HCT116 (cell line): ENCODE measurements at regions not wholly inside any gene's neighbourhood (a gene's known extent, or its start where the extent isn't known, plus 50 kb on each side); places are given as distances from the start of the nearest gene placed in this dataset.

Experiments used
- ATAC-seq: fragments of 200-7000 bp; cut with Tn5 transposase; 2 replicates; pipeline ENCODE4 v1.9.1; 2020; ENCODE audit warnings: mild to moderate bottlenecking, moderate library complexity
- BruUV-seq: library from RNA; stranded (reverse); fragments of 400-500 nt; replicated peaks from 2 replicates; lab custom pipeline; 2021; lab: Mats Ljungman, UMichigan
- CTCF ChIA-PET: fragments of 300-600 bp; sonication (Branson Sonifier 250); formaldehyde crosslinking; loops from one replicate; lab custom pipeline; 2021; ENCODE audit warnings: antibody characterized with exemption; lab: Charles Lee
- POLR2A ChIA-PET: fragments of 300-600, 350-600 bp; sonication (Branson Sonifier 250); formaldehyde crosslinking; loops from one replicate; lab custom pipeline; 2021; ENCODE audit warnings: antibody characterized with exemption; lab: Charles Lee
- RAD21 ChIA-PET, 2 experiments: fragments of 300-600 bp; sonication (Branson Sonifier 250); formaldehyde crosslinking; loops; one replicate each; lab custom pipeline; 2023; ENCODE audit warnings: low total read pairs in 2 of 2; ENCODE audit not compliant: uncharacterized antibody in 2 of 2, unreplicated experiment in 2 of 2, low non-redundant PET in 1 of 2; lab: Charles Lee
- DNase-seq: peaks from one replicate; pipeline ENCODE4 v3.0.0-alpha.2; 2010; ENCODE audit warnings: low read depth, low spot score
- H2AFZ ChIP-seq: fragments of 200-600 bp; shearing (Covaris generic), sonication (generic); 2 replicates; pipeline ENCODE4 v1.6.1; 2017; ENCODE audit warnings: low read depth, mixed run types, mixed read lengths, antibody characterized with exemption, low read length; ENCODE audit not compliant: poor library complexity, severe bottlenecking
- H3K27ac ChIP-seq: 2 replicates; pipeline ENCODE4 v1.5.1; 2012; ENCODE audit warnings: low read depth, low read length
- H3K27me3 ChIP-seq: fragments of 200-600 bp; sonication (generic); 2 replicates; pipeline ENCODE4 v1.6.1; 2016; ENCODE audit warnings: mixed run types, low read length, mixed read lengths; ENCODE audit not compliant: insufficient read depth
- H3K36me3 ChIP-seq, 2 experiments: fragments of 200-500 bp in 1 of 2; fragments of 200-600 bp in 1 of 2; sonication (Bioruptor generic) in 1 of 2; sonication (generic) in 1 of 2; 2 replicates each; pipeline versions ENCODE4 v1.5.1 to v1.6.1; 2014 to 2016; ENCODE audit warnings: low read length in 2 of 2, inconsistent platforms in 1 of 2, mixed read lengths in 1 of 2, mixed run types in 1 of 2; ENCODE audit not compliant: insufficient read depth in 2 of 2, control insufficient read depth in 1 of 2
- H3K4me1 ChIP-seq, 2 experiments: fragments of 200-600 bp in 1 of 2; sonication (generic) in 1 of 2; 2 replicates each; pipeline versions ENCODE4 v1.5.1 to v1.6.1; 2012 to 2017; ENCODE audit warnings: low read length in 2 of 2, inconsistent platforms in 1 of 2, mild to moderate bottlenecking in 1 of 2, mixed read lengths in 1 of 2, mixed run types in 1 of 2, moderate library complexity in 1 of 2; ENCODE audit not compliant: insufficient read depth in 2 of 2, control insufficient read depth in 1 of 2
- H3K4me2 ChIP-seq: fragments of 200-600 bp; sonication (generic); 2 replicates; pipeline ENCODE4 v1.6.1; 2017; ENCODE audit warnings: mixed run types, low read length, mixed read lengths
- H3K4me3 ChIP-seq, 2 experiments: fragments of 200-600 bp in 1 of 2; sonication (generic) in 1 of 2; replicated peaks in 1 of 2; 2 replicates each; pipeline ENCODE4 v1.5.1; 2011 to 2016; ENCODE audit warnings: low read length in 2 of 2, control low read depth in 1 of 2, low read depth in 1 of 2, mild to moderate bottlenecking in 1 of 2, mixed read lengths in 1 of 2, mixed run types in 1 of 2
- H3K79me2 ChIP-seq: fragments of 200-600 bp; sonication (generic); 2 replicates; pipeline ENCODE4 v1.6.1; 2017; ENCODE audit warnings: mild to moderate bottlenecking, mixed run types, low read length, moderate library complexity, mixed read lengths; ENCODE audit not compliant: insufficient read depth
- H3K9ac ChIP-seq: fragments of 200-600 bp; sonication (generic); 2 replicates; pipeline ENCODE4 v1.6.1; 2016; ENCODE audit warnings: low read length, mixed read lengths
- H3K9me2 ChIP-seq: fragments of 200-600 bp; sonication (generic), shearing (Covaris generic); 2 replicates; pipeline ENCODE4 v1.6.1; 2017; ENCODE audit warnings: mixed run types, mild to moderate bottlenecking, moderate library complexity; ENCODE audit not compliant: insufficient read depth
- H3K9me3 ChIP-seq, 2 experiments: fragments of 200-500 bp in 1 of 2; fragments of 200-600 bp in 1 of 2; sonication (Bioruptor generic) in 1 of 2; sonication (generic) in 1 of 2; 2 replicates each; pipeline ENCODE4 v1.6.1; 2014 to 2017; ENCODE audit warnings: low read length in 2 of 2, mixed read lengths in 2 of 2, inconsistent platforms in 1 of 2, low read depth in 1 of 2, mild to moderate bottlenecking in 1 of 2, mixed run types in 1 of 2, moderate library complexity in 1 of 2; ENCODE audit not compliant: control insufficient read depth in 1 of 2, insufficient read depth in 1 of 2
- H4K20me1 ChIP-seq: fragments of 200-600 bp; sonication (generic), shearing (Covaris generic); 2 replicates; pipeline ENCODE4 v1.6.1; 2017; ENCODE audit warnings: mixed run types, mild to moderate bottlenecking, moderate library complexity; ENCODE audit not compliant: insufficient read depth
- ATF3 ChIP-seq: IDR thresholded peaks from 2 replicates; pipeline ENCODE4 v1.6.1; 2012
- CBX3 ChIP-seq: IDR thresholded peaks from 2 replicates; pipeline ENCODE4 v1.6.1; 2012; ENCODE audit warnings: low read depth
- CEBPB ChIP-seq: IDR thresholded peaks from 2 replicates; pipeline ENCODE4 v1.6.1; 2012; ENCODE audit warnings: low read depth
- EGR1 ChIP-seq: IDR thresholded peaks from 2 replicates; pipeline ENCODE4 v1.6.1; 2012; ENCODE audit warnings: low read depth
- EZH2 ChIP-seq: fragments of 200-600 bp; sonication (generic); IDR thresholded peaks from 2 replicates; pipeline ENCODE4 v1.6.1; 2017; ENCODE audit warnings: antibody characterized with exemption, mixed run types
- FOSL1 ChIP-seq: IDR thresholded peaks from 2 replicates; pipeline ENCODE4 v1.6.1; 2012; ENCODE audit warnings: low read depth
- JUND ChIP-seq: IDR thresholded peaks from 2 replicates; pipeline ENCODE4 v1.6.1; 2012
- MAX ChIP-seq: IDR thresholded peaks from 2 replicates; pipeline ENCODE4 v1.6.1; 2012
- POLR2A ChIP-seq: IDR thresholded peaks from 2 replicates; pipeline ENCODE4 v1.7.0; 2011; ENCODE audit warnings: borderline replicate concordance; ENCODE audit not compliant: insufficient read depth, insufficient read length; ENCODE audit errors: extremely low read depth
- POLR2AphosphoS5 ChIP-seq: IDR thresholded peaks from 2 replicates; pipeline ENCODE4 v1.6.1; 2011; ENCODE audit warnings: mild to moderate bottlenecking, low read depth, low read length, moderate library complexity
- RAD21 ChIP-seq: IDR thresholded peaks from 2 replicates; pipeline ENCODE4 v1.6.1; 2012; ENCODE audit warnings: low read depth, mild to moderate bottlenecking
- REST ChIP-seq: IDR thresholded peaks from 2 replicates; pipeline ENCODE4 v1.6.1; 2012; ENCODE audit warnings: low read depth
- SIN3A ChIP-seq: IDR thresholded peaks from 2 replicates; pipeline ENCODE4 v1.6.1; 2012; ENCODE audit warnings: low read depth
- SRF ChIP-seq: IDR thresholded peaks from 2 replicates; pipeline ENCODE4 v1.6.1; 2012; ENCODE audit warnings: low read depth
- TCF7L2 ChIP-seq: IDR thresholded peaks from 2 replicates; pipeline ENCODE4 v1.7.0; 2011; ENCODE audit warnings: borderline replicate concordance, inconsistent platforms; ENCODE audit not compliant: insufficient read depth, insufficient read length; ENCODE audit errors: extremely low read depth
- YY1 ChIP-seq: IDR thresholded peaks from 2 replicates; pipeline ENCODE4 v1.6.1; 2011; ENCODE audit warnings: low read length, low read depth, moderate library complexity, mild to moderate bottlenecking; ENCODE audit not compliant: insufficient replicate concordance; ENCODE audit errors: extremely low read depth
- ZBTB33 ChIP-seq: IDR thresholded peaks from 2 replicates; pipeline ENCODE4 v1.6.1; 2011; ENCODE audit warnings: mild to moderate bottlenecking, low read length, moderate library complexity; ENCODE audit not compliant: insufficient replicate concordance; ENCODE audit errors: extremely low read depth
- ZFX ChIP-seq: fragments of 450-650 bp; IDR thresholded peaks from 2 replicates; pipeline ENCODE4 v1.6.1; 2017
- ZNF274 ChIP-seq: fragments of 200-500 bp; sonication (Bioruptor generic); IDR thresholded peaks from 2 replicates; pipeline ENCODE4 v1.6.1; 2014; ENCODE audit warnings: mild to moderate bottlenecking, low read depth, low read length, inconsistent platforms
- intact Hi-C: fragments of 100-400 bp; cut with micrococcal nuclease; formaldehyde crosslinking; loops from 2 replicates; pipeline ENCODE4 v1.10.0; 2022

GRCh38 chr4:108292229-108292628, 123.5 kb upstream of the LEF1 start:
- no peak overlapping the region for H2AFZ ChIP-seq
- H3K9ac ChIP-seq: no peak overlapping the region
- intact Hi-C loops: no loop called here
- H3K4me1 ChIP-seq: peaks cover 5 to 9% of the 10 kb centered on the region in 2 experiments; a peak in 3 of 4 replicates
- no peaks in the 10 kb centered on the region for H3K36me3 ChIP-seq
- ChIA-PET RAD21 (no interaction called here), CTCF (no interaction called here), POLR2A (no interaction called here)
- no peaks in the 10 kb centered on the region for H3K79me2 ChIP-seq
- H4K20me1 ChIP-seq: no peaks in the 10 kb centered on the region
- H3K4me2 ChIP-seq: no peak overlapping the region
- no peaks in the 10 kb centered on the region for H3K9me2 ChIP-seq
- no peak for ATAC-seq
- no peak overlapping the region for H3K27ac ChIP-seq
- BruUV-seq: no TSS peak
- H3K27me3 ChIP-seq: no peaks in the 10 kb centered on the region
- no peak for TF ChIP-seq ZFX
- no peak for TF ChIP-seq ATF3
- TF ChIP-seq SRF: no peak
- TF ChIP-seq SIN3A: no peak
- no peak for TF ChIP-seq ZBTB33
- TF ChIP-seq JUND: no peak
- no peak for TF ChIP-seq POLR2A
- no peak for TF ChIP-seq EZH2
- no peak for TF ChIP-seq TCF7L2
- no peak for TF ChIP-seq CBX3
- no peak for TF ChIP-seq YY1
- TF ChIP-seq FOSL1: no peak
- no peak for TF ChIP-seq REST
- no peak for TF ChIP-seq MAX
- TF ChIP-seq POLR2AphosphoS5: no peak
- TF ChIP-seq RAD21: no peak
- TF ChIP-seq EGR1: no peak
- TF ChIP-seq CEBPB: no peak
- TF ChIP-seq ZNF274: no peak
- DNase-seq: no peak
- no peaks in the 10 kb centered on the region for H3K9me3 ChIP-seq
- no peak overlapping the region for H3K4me3 ChIP-seq
